GM12891 (cell line): ENCODE measurements at regions not wholly inside any gene's neighbourhood (a gene's known extent, or its start where the extent isn't known, plus 50 kb on each side); places are given as distances from the start of the nearest gene placed in this dataset.

Source experiments
- POLR2A ChIP-seq: IDR thresholded peaks from 2 replicates; pipeline ENCODE4 v1.6.1; 2011; ENCODE audit warnings: low read depth, low read length, control low read depth
- POLR2AphosphoS5 ChIP-seq: IDR thresholded peaks from 2 replicates; pipeline ENCODE4 v1.6.1; 2011; ENCODE audit warnings: low read depth, low read length, control low read depth
- TAF1 ChIP-seq: IDR thresholded peaks from 2 replicates; pipeline ENCODE4 v1.6.1; 2011; ENCODE audit warnings: low read depth, low read length, control low read depth

DNA sequence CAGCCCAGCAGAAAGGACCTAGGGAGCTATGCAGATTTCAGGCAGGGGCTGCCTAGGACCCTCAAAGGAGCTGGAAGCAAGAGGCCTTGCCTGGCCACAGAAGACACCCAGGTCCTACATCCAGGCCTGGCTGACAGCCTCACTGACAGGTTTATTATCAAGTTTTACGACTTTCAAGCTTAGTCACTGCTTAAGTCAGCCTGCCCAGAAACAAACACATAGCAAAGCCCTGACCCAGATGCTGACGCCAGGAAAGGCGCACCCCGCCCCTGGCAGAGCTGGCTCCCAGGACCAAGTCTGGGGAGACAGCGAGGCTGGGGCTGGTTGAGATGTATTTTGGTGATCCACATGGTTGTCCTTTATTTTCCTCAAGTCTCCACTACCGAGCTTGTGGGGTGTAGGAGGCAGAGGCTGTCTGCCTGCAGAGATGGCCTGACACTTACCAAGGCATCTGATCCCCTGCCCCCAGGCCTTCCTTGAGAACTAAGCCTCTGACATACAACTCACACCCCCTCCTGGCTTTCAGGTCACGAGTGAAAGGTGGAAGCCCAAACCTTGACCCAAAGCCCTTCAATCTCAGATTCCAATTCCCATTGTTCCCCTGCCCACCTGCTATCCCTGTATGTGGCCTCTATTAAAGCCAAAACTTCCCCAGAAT is 80.7 kb upstream of the EMX2 start:
- TF ChIP-seq POLR2A = no peak
- TF ChIP-seq POLR2AphosphoS5 = no peak
- no peak for TF ChIP-seq TAF1
